NCI-H1092 (cell line): ENCODE measurements at regions not wholly inside any gene's neighbourhood (a gene's known extent, or its start where the extent isn't known, plus 50 kb on each side); places are given as distances from the start of the nearest gene placed in this dataset.

ENCODE experiments used
- DNase-seq: peaks from one replicate; lab custom pipeline; 2025; lab: John Stamatoyannopoulos, UW

DNA sequence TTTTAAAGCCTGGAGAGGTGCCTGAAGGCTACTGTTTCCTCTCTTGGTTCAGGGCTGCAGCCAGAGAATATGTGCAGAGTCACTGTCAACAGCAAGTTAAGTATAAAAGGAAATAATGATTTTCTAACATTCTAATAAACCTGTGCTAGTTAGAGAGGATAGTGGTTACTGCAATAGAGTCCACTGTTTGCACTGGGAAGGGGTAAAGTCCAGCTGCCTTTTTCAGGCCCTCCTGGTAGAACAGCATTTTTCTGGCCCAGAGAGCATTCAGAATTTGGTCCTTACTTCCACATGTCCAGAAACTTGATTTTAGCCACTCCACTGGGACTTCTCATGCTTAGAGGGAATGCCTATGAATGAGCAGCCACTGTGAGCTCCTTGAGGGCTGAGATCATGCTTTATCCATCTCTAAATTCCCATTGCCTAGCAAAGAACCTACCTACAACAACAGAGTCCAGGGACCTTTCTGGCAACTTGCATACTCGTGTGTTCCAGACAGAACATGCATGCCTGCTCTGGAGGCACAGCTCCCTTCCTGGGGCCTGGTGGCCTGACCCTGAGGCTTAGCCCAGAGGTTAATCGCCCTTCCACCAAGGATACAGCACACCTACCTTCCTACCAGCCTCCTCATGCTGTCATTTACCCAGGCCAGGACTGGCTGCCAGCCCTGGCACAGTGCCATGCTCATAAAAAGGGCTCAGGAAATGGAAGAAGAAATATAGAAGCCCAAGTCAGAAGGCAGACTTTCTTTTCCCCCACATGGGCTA, 50.3 kb upstream of the ATP13A3 start:
- DNase-seq, result peak; percentile 62
